Renal cortex interstitium (tissue), 11 donors: ENCODE measurements at regions not wholly inside any gene's neighbourhood (a gene's known extent, or its start where the extent isn't known, plus 50 kb on each side); places are given as distances from the start of the nearest gene placed in this dataset.
A peak's percentile ranks its signal among the peaks of the same experiment; 100 is the strongest.

Experiments
- DNase-seq, 11 donors: peaks; one replicate each; pipeline ENCODE4 v3.0.0-alpha.2; 2013; ENCODE audit warnings: low read depth in 9 of 11, low spot score in 4 of 11; ENCODE audit errors: extremely low read depth in 1 of 11

GRCh38 chr12:107219301-107219700, 126.0 kb upstream of the CRY1 start:
- DNase-seq = no peak

GRCh38 chr12:107221913-107222312, 128.6 kb upstream of the CRY1 start:
- no peak for DNase-seq

GRCh38 chr12:107223821-107224220, 130.5 kb upstream of the CRY1 start:
- DNase-seq = no peak

GRCh38 chr12:107225635-107226034, 132.3 kb upstream of the CRY1 start:
- no peak for DNase-seq

GRCh38 chr12:107226126-107226525, 132.8 kb upstream of the CRY1 start:
- DNase-seq = no peak

- no peak for DNase-seq
These were observed 134.7 kb upstream of the CRY1 start for GRCh38 chr12:107228076-107228475.

GRCh38 chr12:107229827-107230226, 136.5 kb upstream of the CRY1 start:
- no peak for DNase-seq

GRCh38 chr12:107231303-107231702, 138.0 kb upstream of the CRY1 start:
- no peak for DNase-seq

- DNase-seq = no peak
These were observed 140.2 kb upstream of the CRY1 start for GRCh38 chr12:107233551-107233950.

GRCh38 chr12:107235600-107235999, 142.3 kb upstream of the CRY1 start:
- DNase-seq = no peak

GRCh38 chr12:107236824-107237511, 143.6 kb upstream of the CRY1 start:
- DNase-seq = peak in 4 of 11 donors; percentile 13 to 42 (median 36)

- DNase-seq = no peak
These were observed 144.9 kb upstream of the CRY1 start for GRCh38 chr12:107238296-107238695.

GRCh38 chr12:107241411-107241810, 148.1 kb upstream of the CRY1 start:
- no peak for DNase-seq

- peak in 6 of 11 donors; percentile 6 to 51 (median 34) for DNase-seq
These were observed 148.8 kb upstream of the CRY1 start for GRCh38 chr12:107242189-107242588.

- no peak for DNase-seq
These were observed 150.0 kb upstream of the CRY1 start for GRCh38 chr12:107243341-107243740.

- no peak for DNase-seq
These were observed 151.2 kb upstream of the CRY1 start for GRCh38 chr12:107244584-107244983.

- no peak for DNase-seq
These were observed 154.3 kb upstream of the CRY1 start for GRCh38 chr12:107247650-107248049.

GRCh38 chr12:107248187-107248586, 154.8 kb upstream of the CRY1 start:
- peak in 1 of 11 donors; percentile 18 for DNase-seq

- no peak for DNase-seq
These were observed 157.9 kb upstream of the CRY1 start for GRCh38 chr12:107251288-107251687.

GRCh38 chr12:107253361-107253760, 160.0 kb upstream of the CRY1 start:
- DNase-seq = no peak

- DNase-seq = no peak
These were observed 161.0 kb upstream of the CRY1 start for GRCh38 chr12:107254258-107254856.
